HL-60 (cell line): ENCODE measurements at regions not wholly inside any gene's neighbourhood (a gene's known extent, or its start where the extent isn't known, plus 50 kb on each side); places are given as distances from the start of the nearest gene placed in this dataset.
"Not testable (repeated sequence)": the region's sequence is repeated elsewhere in the genome, so short reads cannot be mapped to it uniquely, and the experiment has no call there.

Source experiments
- DNase-seq, 2 experiments: peaks; one replicate each; pipeline ENCODE4 v3.0.0-alpha.2; 2010 to 2020; ENCODE audit warnings: low read depth in 1 of 2, low spot score in 1 of 2
- H3K27ac ChIP-seq: fragments of 250-450 bp; sonication (Bioruptor Pico); replicated peaks from 2 replicates; pipeline ENCODE4 v1.5.1; 2020; ENCODE audit warnings: mild to moderate bottlenecking, moderate library complexity
- H3K27me3 ChIP-seq: fragments of 250-450 bp; sonication (Bioruptor Pico); 2 replicates; pipeline ENCODE4 v1.5.1; 2021; ENCODE audit warnings: mild to moderate bottlenecking, moderate library complexity; ENCODE audit not compliant: insufficient read depth, poor library complexity, severe bottlenecking
- H3K4me3 ChIP-seq: replicated peaks from 2 replicates; pipeline ENCODE4 v1.5.1; 2011; ENCODE audit warnings: mild to moderate bottlenecking, control low read depth, low read length; ENCODE audit not compliant: insufficient read depth
- GABPA ChIP-seq: IDR thresholded peaks from 2 replicates; pipeline ENCODE4 v1.6.1; 2012; ENCODE audit warnings: low read depth
- POLR2AphosphoS5 ChIP-seq: IDR thresholded peaks from 2 replicates; pipeline ENCODE4 v1.6.1; 2012; ENCODE audit warnings: low read depth
- SPI1 ChIP-seq: IDR thresholded peaks from 2 replicates; pipeline ENCODE4 v1.6.1; 2012; ENCODE audit warnings: low read depth, mild to moderate bottlenecking, borderline replicate concordance
- TF ChIP-seq, protein P1 (sequence below): IDR thresholded peaks from 2 replicates; pipeline ENCODE4 v1.6.1; 2012; ENCODE audit warnings: low read depth; ENCODE audit not compliant: insufficient replicate concordance
- TF ChIP-seq, protein P2 (sequence below): IDR thresholded peaks from one replicate; pipeline ENCODE4 v1.5.1; 2011; ENCODE audit warnings: low read length, control low read depth, inconsistent platforms; ENCODE audit not compliant: insufficient read depth

DNA sequence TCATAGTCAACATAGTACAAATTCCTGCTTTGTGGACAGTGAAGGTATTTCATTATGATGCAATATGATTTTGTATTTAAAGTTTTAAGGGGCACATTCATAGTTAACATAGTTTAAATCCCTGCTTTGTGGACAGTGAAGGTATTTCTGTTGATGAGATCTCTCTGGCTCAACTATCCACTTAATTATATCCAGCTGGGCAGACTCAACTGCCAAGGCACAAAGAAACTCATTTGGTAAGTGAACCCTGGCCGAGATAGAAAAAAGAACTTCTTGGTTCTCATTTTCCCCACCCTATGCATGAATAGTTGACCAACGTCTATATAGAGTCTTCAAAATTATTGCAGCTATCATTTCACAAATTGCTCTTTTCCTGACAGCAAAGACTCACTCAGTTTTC lies 1194.6 kb downstream of the NCAM2 start:
- Histone ChIP-seq H3K27me3 (no peaks in the 10 kb centered on the region), H3K27ac (no peak overlapping the region), H3K4me3 (no peak overlapping the region)
- no peak for TF ChIP-seq GABPA
- TF ChIP-seq, protein P1, sequence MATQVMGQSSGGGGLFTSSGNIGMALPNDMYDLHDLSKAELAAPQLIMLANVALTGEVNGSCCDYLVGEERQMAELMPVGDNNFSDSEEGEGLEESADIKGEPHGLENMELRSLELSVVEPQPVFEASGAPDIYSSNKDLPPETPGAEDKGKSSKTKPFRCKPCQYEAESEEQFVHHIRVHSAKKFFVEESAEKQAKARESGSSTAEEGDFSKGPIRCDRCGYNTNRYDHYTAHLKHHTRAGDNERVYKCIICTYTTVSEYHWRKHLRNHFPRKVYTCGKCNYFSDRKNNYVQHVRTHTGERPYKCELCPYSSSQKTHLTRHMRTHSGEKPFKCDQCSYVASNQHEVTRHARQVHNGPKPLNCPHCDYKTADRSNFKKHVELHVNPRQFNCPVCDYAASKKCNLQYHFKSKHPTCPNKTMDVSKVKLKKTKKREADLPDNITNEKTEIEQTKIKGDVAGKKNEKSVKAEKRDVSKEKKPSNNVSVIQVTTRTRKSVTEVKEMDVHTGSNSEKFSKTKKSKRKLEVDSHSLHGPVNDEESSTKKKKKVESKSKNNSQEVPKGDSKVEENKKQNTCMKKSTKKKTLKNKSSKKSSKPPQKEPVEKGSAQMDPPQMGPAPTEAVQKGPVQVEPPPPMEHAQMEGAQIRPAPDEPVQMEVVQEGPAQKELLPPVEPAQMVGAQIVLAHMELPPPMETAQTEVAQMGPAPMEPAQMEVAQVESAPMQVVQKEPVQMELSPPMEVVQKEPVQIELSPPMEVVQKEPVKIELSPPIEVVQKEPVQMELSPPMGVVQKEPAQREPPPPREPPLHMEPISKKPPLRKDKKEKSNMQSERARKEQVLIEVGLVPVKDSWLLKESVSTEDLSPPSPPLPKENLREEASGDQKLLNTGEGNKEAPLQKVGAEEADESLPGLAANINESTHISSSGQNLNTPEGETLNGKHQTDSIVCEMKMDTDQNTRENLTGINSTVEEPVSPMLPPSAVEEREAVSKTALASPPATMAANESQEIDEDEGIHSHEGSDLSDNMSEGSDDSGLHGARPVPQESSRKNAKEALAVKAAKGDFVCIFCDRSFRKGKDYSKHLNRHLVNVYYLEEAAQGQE: no peak
- TF ChIP-seq, protein P2, sequence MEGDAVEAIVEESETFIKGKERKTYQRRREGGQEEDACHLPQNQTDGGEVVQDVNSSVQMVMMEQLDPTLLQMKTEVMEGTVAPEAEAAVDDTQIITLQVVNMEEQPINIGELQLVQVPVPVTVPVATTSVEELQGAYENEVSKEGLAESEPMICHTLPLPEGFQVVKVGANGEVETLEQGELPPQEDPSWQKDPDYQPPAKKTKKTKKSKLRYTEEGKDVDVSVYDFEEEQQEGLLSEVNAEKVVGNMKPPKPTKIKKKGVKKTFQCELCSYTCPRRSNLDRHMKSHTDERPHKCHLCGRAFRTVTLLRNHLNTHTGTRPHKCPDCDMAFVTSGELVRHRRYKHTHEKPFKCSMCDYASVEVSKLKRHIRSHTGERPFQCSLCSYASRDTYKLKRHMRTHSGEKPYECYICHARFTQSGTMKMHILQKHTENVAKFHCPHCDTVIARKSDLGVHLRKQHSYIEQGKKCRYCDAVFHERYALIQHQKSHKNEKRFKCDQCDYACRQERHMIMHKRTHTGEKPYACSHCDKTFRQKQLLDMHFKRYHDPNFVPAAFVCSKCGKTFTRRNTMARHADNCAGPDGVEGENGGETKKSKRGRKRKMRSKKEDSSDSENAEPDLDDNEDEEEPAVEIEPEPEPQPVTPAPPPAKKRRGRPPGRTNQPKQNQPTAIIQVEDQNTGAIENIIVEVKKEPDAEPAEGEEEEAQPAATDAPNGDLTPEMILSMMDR: no peak
- no peak for TF ChIP-seq SPI1
- TF ChIP-seq POLR2AphosphoS5: no peak
- no peak for DNase-seq

DNA sequence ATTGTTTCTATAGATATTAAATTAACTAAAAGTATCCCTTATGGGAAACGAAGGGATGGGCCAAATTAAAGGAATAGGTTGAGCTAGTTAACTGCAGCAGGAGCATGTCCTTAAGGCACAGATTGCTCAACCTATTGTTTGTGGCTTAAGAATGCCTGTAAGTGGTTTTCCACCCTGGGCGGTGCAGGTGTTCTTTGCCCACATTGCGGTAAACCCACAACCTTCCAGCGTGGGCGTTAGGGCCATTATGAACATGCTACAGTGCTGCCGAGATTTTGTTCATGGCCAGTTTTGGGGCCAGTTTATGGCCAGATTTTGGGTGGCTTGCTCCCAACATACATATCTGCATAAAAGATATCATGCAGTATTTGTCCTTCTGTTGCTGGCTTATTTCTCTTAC lies 1196.8 kb downstream of the NCAM2 start:
- not testable (repeated sequence) for H3K27ac ChIP-seq, H3K27me3 ChIP-seq, H3K4me3 ChIP-seq, DNase-seq

DNA sequence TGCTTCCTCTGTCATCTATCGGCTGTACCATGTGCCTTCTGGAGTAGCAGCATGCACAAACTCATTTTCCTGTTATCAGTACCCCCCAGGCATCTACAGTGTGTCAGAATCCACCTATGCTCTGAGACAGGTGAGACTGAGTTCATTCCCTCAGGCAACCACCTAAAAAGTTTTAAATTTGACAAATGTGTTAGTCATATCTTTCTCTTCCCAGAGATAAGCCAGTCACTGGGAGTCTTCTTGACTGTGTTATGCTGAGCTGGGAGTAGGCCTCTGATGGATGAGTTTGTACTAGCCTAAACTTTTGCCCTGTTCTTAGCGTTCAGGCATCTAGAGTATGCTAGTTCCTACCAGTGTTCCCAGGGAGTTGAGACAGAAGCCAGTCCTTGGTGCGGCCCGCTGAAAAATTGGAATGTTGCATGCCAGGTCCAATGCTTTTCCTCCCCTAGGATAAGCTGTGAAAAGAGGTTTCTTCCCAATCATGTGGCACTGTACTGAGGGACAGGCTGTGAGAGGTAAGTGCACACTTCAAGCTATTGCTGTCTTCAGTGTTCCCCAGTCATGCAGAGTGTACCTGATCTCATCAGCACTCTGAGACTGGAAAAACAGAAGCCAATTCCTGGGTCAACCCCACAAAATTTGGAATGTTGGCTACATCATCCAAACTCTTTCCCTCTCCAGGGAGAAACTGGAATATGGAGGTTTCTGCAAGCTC lies 1202.3 kb downstream of the NCAM2 start:
- Histone ChIP-seq H3K27me3 (no peaks in the 10 kb centered on the region), H3K27ac (no peak overlapping the region), H3K4me3 (no peak overlapping the region)
- DNase-seq: no peak
- TF ChIP-seq GABPA (no peak), POLR2AphosphoS5 (no peak), SPI1 (no peak)
- TF ChIP-seq, protein P2: no peak
- TF ChIP-seq, protein P1: no peak

DNA sequence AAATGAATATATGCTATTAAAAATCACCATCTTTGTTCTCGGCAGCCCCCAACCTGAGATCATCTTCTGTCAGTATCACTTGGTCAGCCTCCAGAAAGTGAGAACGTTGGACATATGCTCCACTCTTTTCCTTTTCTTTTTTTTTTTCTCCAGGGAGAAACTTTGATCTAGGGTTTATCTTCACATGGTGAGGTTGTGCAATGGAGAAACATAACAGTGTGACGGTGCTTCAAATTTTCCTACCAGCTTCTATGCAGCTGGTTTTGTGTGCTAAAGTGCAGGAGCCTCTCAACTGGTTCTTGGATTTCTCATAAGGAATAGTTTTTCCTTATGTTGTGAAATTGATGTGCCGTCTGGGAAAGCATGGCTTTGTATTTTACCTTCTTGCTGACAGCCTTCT lies 1202.9 kb downstream of the NCAM2 start:
- Histone ChIP-seq H3K27ac (no peak overlapping the region), H3K4me3 (no peak overlapping the region), H3K27me3 (no peaks in the 10 kb centered on the region)
- TF ChIP-seq, protein P1: no peak
- TF ChIP-seq SPI1 (no peak), GABPA (no peak), POLR2AphosphoS5 (no peak)
- TF ChIP-seq, protein P2: no peak
- no peak for DNase-seq
